Spleen (tissue), 11 donors: ENCODE measurements at regions not wholly inside any gene's neighbourhood (a gene's known extent, or its start where the extent isn't known, plus 50 kb on each side); places are given as distances from the start of the nearest gene placed in this dataset.

ENCODE experiments used
- DNase-seq: peaks from one replicate; pipeline ENCODE4 v3.0.0-alpha.2; 2020
- H3K27ac ChIP-seq, 8 donors: fragments of 200-600 bp; sonication (generic) in 7 of 8; 1 replicate in 4 of 8; 2 replicates in 4 of 8; pipeline versions ENCODE4 v1.5.0 to v1.8.0; 2016 to 2021; ENCODE audit warnings: inconsistent platforms in 4 of 8, mild to moderate bottlenecking in 4 of 8, moderate library complexity in 1 of 8
- H3K27me3 ChIP-seq, 7 donors: fragments of 200-600 bp; sonication (generic) in 6 of 7; replicated peaks in 1 of 7; 1 replicate in 4 of 7; 2 replicates in 3 of 7; pipeline versions ENCODE4 v1.5.0 to v1.8.0; 2016 to 2021; ENCODE audit warnings: inconsistent platforms in 3 of 7, mild to moderate bottlenecking in 1 of 7
- H3K36me3 ChIP-seq, 6 donors: fragments of 200-600 bp; sonication (generic) in 5 of 6; 1 replicate in 4 of 6; 2 replicates in 2 of 6; pipeline versions ENCODE4 v1.5.0 to v1.8.0; 2016 to 2021; ENCODE audit warnings: inconsistent platforms in 2 of 6
- H3K4me1 ChIP-seq, 6 donors: fragments of 200-600 bp; sonication (generic) in 5 of 6; 1 replicate in 3 of 6; 2 replicates in 3 of 6; pipeline versions ENCODE4 v1.5.0 to v1.8.0; 2016 to 2021; ENCODE audit warnings: inconsistent platforms in 3 of 6
- H3K4me3 ChIP-seq, 8 donors: fragments of 200-600 bp; sonication (generic) in 7 of 8; 1 replicate in 4 of 8; 2 replicates in 4 of 8; pipeline versions ENCODE4 v1.5.0 to v1.8.0; 2016 to 2021; ENCODE audit warnings: inconsistent platforms in 4 of 8, mild to moderate bottlenecking in 4 of 8, moderate library complexity in 2 of 8
- H3K9me3 ChIP-seq, 8 donors: fragments of 200-600 bp; sonication (generic) in 7 of 8; 1 replicate in 4 of 8; 2 replicates in 4 of 8; pipeline versions ENCODE4 v1.5.0 to v1.8.0; 2016 to 2021; ENCODE audit warnings: inconsistent platforms in 4 of 8
- POLR2A ChIP-seq, 3 donors: fragments of 450-650 bp; IDR thresholded peaks; one replicate each; pipeline ENCODE4 v1.5.1; 2017; ENCODE audit warnings: antibody characterized with exemption in 3 of 3, mild to moderate bottlenecking in 1 of 3
- POLR2AphosphoS5 ChIP-seq, 3 donors: sonication (generic); formaldehyde crosslinking; IDR thresholded peaks; one replicate each; pipeline ENCODE4 v1.5.1; 2017; ENCODE audit warnings: antibody characterized with exemption in 3 of 3
- WGBS, 5 donors: extraction: QIAGEN DNeasy Blood & Tissue Kit in 3 of 5; methylation state at CpG; one replicate each; pipeline versions ENCODE4 v1.1.5 to v1.1.7; 2013 to 2018; 5-methylcytosine and 5-hydroxymethylcytosine counted together
- intact Hi-C: fragments of 100-400 bp; cut with DNase I; formaldehyde crosslinking; loops from one replicate; pipeline ENCODE4 v1.15.0; 2023; ENCODE audit warnings: low total_unique reads
- TF ChIP-seq, protein P1 (sequence below), 11 experiments: fragments of 200-600 bp in 7 of 11; fragments of 450-650 bp in 4 of 11; sonication (generic) in 4 of 11; IDR thresholded peaks in 8 of 11; conservative IDR thresholded peaks in 3 of 11; 1 replicate in 7 of 11; 2 replicates in 4 of 11; pipeline versions ENCODE4 v1.4.0 to v1.8.0; 2016 to 2021; ENCODE audit warnings: antibody characterized with exemption in 11 of 11, inconsistent platforms in 4 of 11, mild to moderate bottlenecking in 1 of 11
- donor health status: healthy with polysubstance abuse.
- donor health status: DM: no; HTN: no; CAD: no; lungs with moderate emphysema.
- donor health status: DM: no; HTN: no; CAD: no.
- donor health status: Bipolar disorder and iron deficiency.
- donor health status: healthy.
- donor health status: DM: no; HTN: no; CAD: no.
- donor health status: DM: yes; HTN: yes; CAD: no.

DNA sequence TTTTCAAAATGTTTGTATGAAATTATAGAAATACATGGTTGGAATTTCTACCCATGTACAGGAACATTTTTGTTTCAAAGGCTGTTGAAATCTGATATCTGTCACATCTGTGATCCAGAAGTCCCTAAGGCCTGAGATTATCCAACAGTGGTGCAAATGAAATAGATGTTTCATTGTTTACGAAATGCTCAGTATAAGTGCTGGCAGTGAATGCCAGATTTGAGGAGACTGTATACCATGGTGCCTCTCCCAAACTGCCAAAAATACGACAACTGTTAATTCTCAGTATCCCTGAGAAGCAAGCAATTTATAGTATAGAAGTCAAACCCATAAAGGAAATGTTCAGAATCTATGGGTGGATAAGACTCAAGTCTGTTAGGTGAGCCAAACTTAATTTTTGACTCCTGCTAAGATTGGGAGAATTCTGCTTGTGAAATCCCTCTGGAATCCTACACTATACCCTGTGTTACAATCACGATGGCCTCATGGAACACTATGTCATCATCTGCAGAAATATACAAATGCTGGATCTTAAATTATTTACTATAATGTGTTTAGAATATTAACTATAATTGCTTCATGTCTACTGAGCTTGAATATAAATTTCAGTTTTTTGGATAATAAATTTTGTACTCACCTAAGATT is 71.2 kb upstream of the DOCK10 start:
- H3K9me3 ChIP-seq: no peaks in the 10 kb centered on the region
- no peaks in the 10 kb centered on the region for H3K27me3 ChIP-seq
- 77 to 96% (median 89%) methylated on average over 3 of the region's 3 CpGs for WGBS, 5 donors
- H3K36me3 ChIP-seq: no peaks in the 10 kb centered on the region
- no peak for TF ChIP-seq POLR2AphosphoS5 (IDR thresholded peaks at IDR 0.05)
- TF ChIP-seq POLR2A (IDR thresholded peaks at IDR 0.05): no peak
- TF ChIP-seq, protein P1, sequence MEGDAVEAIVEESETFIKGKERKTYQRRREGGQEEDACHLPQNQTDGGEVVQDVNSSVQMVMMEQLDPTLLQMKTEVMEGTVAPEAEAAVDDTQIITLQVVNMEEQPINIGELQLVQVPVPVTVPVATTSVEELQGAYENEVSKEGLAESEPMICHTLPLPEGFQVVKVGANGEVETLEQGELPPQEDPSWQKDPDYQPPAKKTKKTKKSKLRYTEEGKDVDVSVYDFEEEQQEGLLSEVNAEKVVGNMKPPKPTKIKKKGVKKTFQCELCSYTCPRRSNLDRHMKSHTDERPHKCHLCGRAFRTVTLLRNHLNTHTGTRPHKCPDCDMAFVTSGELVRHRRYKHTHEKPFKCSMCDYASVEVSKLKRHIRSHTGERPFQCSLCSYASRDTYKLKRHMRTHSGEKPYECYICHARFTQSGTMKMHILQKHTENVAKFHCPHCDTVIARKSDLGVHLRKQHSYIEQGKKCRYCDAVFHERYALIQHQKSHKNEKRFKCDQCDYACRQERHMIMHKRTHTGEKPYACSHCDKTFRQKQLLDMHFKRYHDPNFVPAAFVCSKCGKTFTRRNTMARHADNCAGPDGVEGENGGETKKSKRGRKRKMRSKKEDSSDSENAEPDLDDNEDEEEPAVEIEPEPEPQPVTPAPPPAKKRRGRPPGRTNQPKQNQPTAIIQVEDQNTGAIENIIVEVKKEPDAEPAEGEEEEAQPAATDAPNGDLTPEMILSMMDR (IDR thresholded peaks at IDR 0.05 in 8 of 11, conservative IDR thresholded peaks at IDR 0.05 in 3 of 11): no peak
- peaks cover 0 to 18% (median 6%) of the 10 kb centered on the region in 6 donors for H3K4me1 ChIP-seq
- H3K27ac ChIP-seq: no peak overlapping the region
- intact Hi-C loops: no loop called here
- H3K4me3 ChIP-seq: no peak overlapping the region
- DNase-seq: no peak

DNA sequence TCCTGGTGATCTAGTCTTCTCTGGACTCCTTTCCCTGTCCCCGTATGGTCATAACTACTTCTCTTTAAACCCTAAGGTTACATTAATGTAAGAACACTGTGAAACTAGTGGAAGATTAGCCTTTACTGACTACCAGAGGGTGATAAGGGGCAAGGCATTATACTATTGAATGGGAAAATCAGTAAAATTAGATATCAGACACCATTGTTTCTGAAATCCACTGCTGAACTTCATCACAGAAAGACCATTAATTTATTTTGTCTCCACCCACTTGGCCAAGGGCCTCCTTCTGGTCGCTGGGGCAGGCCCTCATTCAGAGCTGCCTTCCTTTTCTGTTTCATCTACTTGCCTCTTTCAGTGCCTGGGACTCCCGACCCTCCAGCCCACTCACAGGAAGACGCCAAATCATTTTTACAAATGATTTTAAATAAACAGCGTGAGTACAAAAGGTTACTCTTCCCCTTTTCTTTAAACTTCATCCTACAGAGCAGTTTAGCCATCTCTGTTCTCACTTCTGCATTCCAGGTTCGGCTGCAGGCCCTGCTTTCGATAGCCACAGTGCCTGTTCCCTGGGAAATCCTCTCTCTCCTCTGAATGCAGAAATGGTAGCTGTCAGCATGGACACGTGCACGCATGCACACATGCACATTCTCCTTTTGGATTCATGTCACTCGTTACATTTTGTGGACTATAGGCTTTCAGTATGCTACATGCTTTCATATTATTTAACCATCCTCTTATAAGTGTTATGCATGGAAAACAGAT is 70.3 kb upstream of the DOCK10 start:
- intact Hi-C loops: no loop called here
- no peak for DNase-seq
- WGBS, 5 donors: 51 to 59% (median 55%) methylated on average over 10 of the region's 10 CpGs
- no peak for TF ChIP-seq POLR2AphosphoS5 (IDR thresholded peaks at IDR 0.05)
- TF ChIP-seq POLR2A (IDR thresholded peaks at IDR 0.05): no peak
- TF ChIP-seq, protein P1 (IDR thresholded peaks at IDR 0.05 in 8 of 11, conservative IDR thresholded peaks at IDR 0.05 in 3 of 11): no peak
- no peaks in the 10 kb centered on the region for H3K9me3 ChIP-seq
- H3K27me3 ChIP-seq: no peaks in the 10 kb centered on the region
- H3K36me3 ChIP-seq: no peaks in the 10 kb centered on the region
- peak overlapping the region in 2 of 8 donors; percentile 33 to 44 for H3K27ac ChIP-seq
- H3K4me3 ChIP-seq: no peak overlapping the region
- H3K4me1 ChIP-seq: peaks cover 0 to 18% (median 6%) of the 10 kb centered on the region in 6 donors

DNA sequence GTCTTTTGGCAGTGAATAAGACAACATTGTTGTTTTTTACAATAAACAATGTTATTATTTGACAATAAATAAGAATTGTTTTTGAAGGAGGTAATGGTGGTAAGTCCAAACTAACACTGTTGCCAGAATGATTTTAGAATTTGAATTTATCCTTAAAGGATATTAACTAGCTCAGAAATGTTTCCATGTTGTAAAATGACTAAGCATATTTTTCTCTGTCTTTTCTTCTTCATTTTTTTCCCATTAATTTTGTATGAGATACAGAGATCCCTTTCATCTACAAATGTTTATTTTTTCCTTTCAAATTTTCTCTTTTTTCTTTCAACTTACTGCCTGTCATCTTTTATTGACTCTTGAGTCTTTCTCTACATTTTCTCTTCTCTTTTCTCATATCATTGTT is 66.5 kb upstream of the DOCK10 start:
- Histone ChIP-seq H3K27me3 (no peaks in the 10 kb centered on the region), H3K4me1 (peaks cover 0 to 10% (median 4%) of the 10 kb centered on the region in 6 donors), H3K36me3 (no peaks in the 10 kb centered on the region), H3K9me3 (no peaks in the 10 kb centered on the region), H3K4me3 (no peak overlapping the region), H3K27ac (no peak overlapping the region)
- DNase-seq: no peak
- TF ChIP-seq POLR2AphosphoS5 (IDR thresholded peaks at IDR 0.05) (no peak), POLR2A (IDR thresholded peaks at IDR 0.05) (no peak)
- TF ChIP-seq, protein P1 (IDR thresholded peaks at IDR 0.05 in 8 of 11, conservative IDR thresholded peaks at IDR 0.05 in 3 of 11): no peak
- intact Hi-C loops: no loop called here

DNA sequence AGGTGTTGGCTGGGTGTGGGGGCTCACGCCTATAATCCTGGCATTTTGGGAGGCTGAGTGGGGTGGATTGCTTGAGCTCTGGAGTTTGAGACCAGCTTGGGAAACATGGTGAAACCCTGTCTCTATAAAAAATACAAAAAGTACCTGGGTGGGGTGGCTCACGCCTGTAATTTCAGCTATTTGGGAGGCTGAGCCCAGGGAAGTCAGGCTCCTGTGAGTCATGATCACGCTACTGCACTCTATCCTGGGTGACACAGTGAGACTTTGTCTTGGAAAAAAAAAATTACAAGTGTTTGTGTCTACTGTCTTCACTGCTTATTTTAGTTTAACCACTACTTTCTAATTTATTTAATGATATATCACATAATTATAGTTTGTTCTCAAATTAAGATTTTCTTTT is 62.7 kb upstream of the DOCK10 start:
- Histone ChIP-seq H3K4me3 (no peak overlapping the region), H3K9me3 (no peaks in the 10 kb centered on the region), H3K27me3 (no peaks in the 10 kb centered on the region), H3K4me1 (no peaks in the 10 kb centered on the region), H3K36me3 (no peaks in the 10 kb centered on the region), H3K27ac (no peak overlapping the region)
- WGBS, 5 donors: 79 to 96% (median 88%) methylated on average over 3 of the region's 3 CpGs
- TF ChIP-seq, protein P1 (IDR thresholded peaks at IDR 0.05 in 8 of 11, conservative IDR thresholded peaks at IDR 0.05 in 3 of 11): no peak
- TF ChIP-seq POLR2A (IDR thresholded peaks at IDR 0.05) (no peak), POLR2AphosphoS5 (IDR thresholded peaks at IDR 0.05) (no peak)
- no peak for DNase-seq
- intact Hi-C loops: no loop called here
